ENCODE measurements at regions not wholly inside any gene's neighbourhood (a gene's known extent, or its start where the extent isn't known, plus 50 kb on each side); places are given as distances from the start of the nearest gene placed in this dataset.

GRCh38 chrY:10092342-10092741 is 564.7 kb downstream of the TSPY10 start:
- TF ChIP-seq POLR2A (IDR thresholded peaks at IDR 0.05) (no peak), CTCF (IDR thresholded peaks at IDR 0.05) (no peak)

Data from Peyer's patch (tissue), 4 donors.